HG03565 (cell line): ENCODE measurements at regions not wholly inside any gene's neighbourhood (a gene's known extent, or its start where the extent isn't known, plus 50 kb on each side); places are given as distances from the start of the nearest gene placed in this dataset.
A peak's percentile ranks its signal among the peaks of the same experiment; 100 is the strongest.

Experiments
- ATAC-seq: cut with Tn5 transposase; IDR thresholded peaks from one replicate; pipeline ENCODE4 v1.9.1; 2021; ENCODE audit warnings: mild to moderate bottlenecking, moderate library complexity; ENCODE audit not compliant: unreplicated experiment

- ATAC-seq = no peak
Observed at GRCh38 chr2:37588316-37588777, 83.1 kb downstream of the CDC42EP3 start.

- peak; percentile 42 for ATAC-seq
Observed at GRCh38 chr2:37589298-37589697, 82.1 kb downstream of the CDC42EP3 start.

GRCh38 chr2:37590119-37590571, 81.3 kb downstream of the CDC42EP3 start:
- no peak for ATAC-seq
